ENCODE measurements at regions not wholly inside any gene's neighbourhood (a gene's known extent, or its start where the extent isn't known, plus 50 kb on each side); places are given as distances from the start of the nearest gene placed in this dataset.

GRCh38 chr1:208557046-208557722 lies 313.0 kb upstream of the PLXNA2 start:
- H3K27ac ChIP-seq: no peak overlapping the region
- H3K9me3 ChIP-seq: no peaks in the 10 kb centered on the region
- H3K36me3 ChIP-seq: no peaks in the 10 kb centered on the region
- DNase-seq: no peak
- no peak for TF ChIP-seq EP300 (IDR thresholded peaks at IDR 0.05; ENCODE audit: low read depth)
- TF ChIP-seq POLR2AphosphoS5 (IDR thresholded peaks at IDR 0.05): no peak
- TF ChIP-seq POLR2A (IDR thresholded peaks at IDR 0.05): no peak
- no peak for TF ChIP-seq CTCF (IDR thresholded peaks at IDR 0.05)
- in situ Hi-C loops (cut with MboI; ENCODE audit: low pct_ligation_motif_present in 1 of 4, low pct_unique_long_range_greater_than_20kb in 1 of 4, low sequenced_read_pairs in 3 of 4): no loop called here
- no peak overlapping the region for H3K4me3 ChIP-seq
- WGBS, 2 donors (ENCODE audit: low coverage in 1 of 2): 80 to 81% methylated on average over 1 to 2 of the region's 2 CpGs
- intact Hi-C loops (cut with DNase I; ENCODE audit: low total_unique reads): no loop called here
- H3K27me3 ChIP-seq: no peaks in the 10 kb centered on the region
- no peaks in the 10 kb centered on the region for H3K4me1 ChIP-seq

GRCh38 chr1:208557723-208558094 lies 313.5 kb upstream of the PLXNA2 start:
- in situ Hi-C loops (cut with MboI; ENCODE audit: low pct_ligation_motif_present in 1 of 4, low pct_unique_long_range_greater_than_20kb in 1 of 4, low sequenced_read_pairs in 3 of 4): no loop called here
- DNase-seq: no peak
- H3K9me3 ChIP-seq: no peaks in the 10 kb centered on the region
- intact Hi-C loops (cut with DNase I; ENCODE audit: low total_unique reads): no loop called here
- TF ChIP-seq POLR2A (IDR thresholded peaks at IDR 0.05) (no peak), POLR2AphosphoS5 (IDR thresholded peaks at IDR 0.05) (no peak), EP300 (IDR thresholded peaks at IDR 0.05; ENCODE audit: low read depth) (no peak), CTCF (IDR thresholded peaks at IDR 0.05) (no peak)
- no peak overlapping the region for H3K4me3 ChIP-seq
- H3K27ac ChIP-seq: no peak overlapping the region
- H3K27me3 ChIP-seq: no peaks in the 10 kb centered on the region
- 77 to 88% methylated on average over 3 of the region's 3 CpGs for WGBS, 2 donors (ENCODE audit: low coverage in 1 of 2)
- no peaks in the 10 kb centered on the region for H3K36me3 ChIP-seq
- H3K4me1 ChIP-seq: no peaks in the 10 kb centered on the region

- TF ChIP-seq CTCF (IDR thresholded peaks at IDR 0.05): no peak
- TF ChIP-seq POLR2AphosphoS5 (IDR thresholded peaks at IDR 0.05): no peak
- TF ChIP-seq EP300 (IDR thresholded peaks at IDR 0.05; ENCODE audit: low read depth): no peak
- Histone ChIP-seq H3K27ac (no peak overlapping the region), H3K4me3 (no peak overlapping the region), H3K9me3 (no peaks in the 10 kb centered on the region), H3K36me3 (no peaks in the 10 kb centered on the region), H3K27me3 (no peaks in the 10 kb centered on the region), H3K4me1 (no peaks in the 10 kb centered on the region)
- in situ Hi-C loops (cut with MboI; ENCODE audit: low pct_ligation_motif_present in 1 of 4, low pct_unique_long_range_greater_than_20kb in 1 of 4, low sequenced_read_pairs in 3 of 4): no loop called here
- WGBS, 2 donors (ENCODE audit: low coverage in 1 of 2): 59 to 60% methylated on average over 4 to 6 of the region's 6 CpGs
- intact Hi-C loops (cut with DNase I; ENCODE audit: low total_unique reads): no loop called here
- DNase-seq: no peak
These were observed 315.6 kb upstream of the PLXNA2 start for GRCh38 chr1:208559597-208560329.

- no peak for TF ChIP-seq EP300 (IDR thresholded peaks at IDR 0.05; ENCODE audit: low read depth)
- TF ChIP-seq CTCF (IDR thresholded peaks at IDR 0.05): no peak
- TF ChIP-seq POLR2AphosphoS5 (IDR thresholded peaks at IDR 0.05): no peak
- TF ChIP-seq POLR2A (IDR thresholded peaks at IDR 0.05): no peak
- intact Hi-C loops (cut with DNase I; ENCODE audit: low total_unique reads): no loop called here
- 46 to 72% methylated on average over 2 to 3 of the region's 3 CpGs for WGBS, 2 donors (ENCODE audit: low coverage in 1 of 2)
- Histone ChIP-seq H3K4me3 (no peak overlapping the region), H3K27me3 (no peaks in the 10 kb centered on the region), H3K9me3 (no peaks in the 10 kb centered on the region), H3K4me1 (no peaks in the 10 kb centered on the region), H3K27ac (no peak overlapping the region), H3K36me3 (no peaks in the 10 kb centered on the region)
- in situ Hi-C loops (cut with MboI; ENCODE audit: low pct_ligation_motif_present in 1 of 4, low pct_unique_long_range_greater_than_20kb in 1 of 4, low sequenced_read_pairs in 3 of 4): no loop called here
- no peak for DNase-seq
These were observed 318.2 kb upstream of the PLXNA2 start for GRCh38 chr1:208562151-208562960.
